Omental fat pad (tissue), 3 donors: ENCODE measurements at regions not wholly inside any gene's neighbourhood (a gene's known extent, or its start where the extent isn't known, plus 50 kb on each side); places are given as distances from the start of the nearest gene placed in this dataset.

Source experiments
- ATAC-seq: fragments of 150-250 bp; one replicate; pipeline ENCODE4 v1.9.1; 2016; ENCODE audit warnings: mild to moderate bottlenecking, moderate library complexity; ENCODE audit not compliant: low FRiP score
- DNase-seq: peaks from one replicate; pipeline ENCODE4 v3.0.0-alpha.2; 2019; ENCODE audit warnings: low spot score
- TF ChIP-seq, protein P1 (sequence below), 3 donors: fragments of 450-650 bp; IDR thresholded peaks; one replicate each; pipeline ENCODE4 v1.5.1; 2016 to 2017; ENCODE audit warnings: antibody characterized with exemption in 3 of 3, mild to moderate bottlenecking in 3 of 3, moderate library complexity in 2 of 3

DNA sequence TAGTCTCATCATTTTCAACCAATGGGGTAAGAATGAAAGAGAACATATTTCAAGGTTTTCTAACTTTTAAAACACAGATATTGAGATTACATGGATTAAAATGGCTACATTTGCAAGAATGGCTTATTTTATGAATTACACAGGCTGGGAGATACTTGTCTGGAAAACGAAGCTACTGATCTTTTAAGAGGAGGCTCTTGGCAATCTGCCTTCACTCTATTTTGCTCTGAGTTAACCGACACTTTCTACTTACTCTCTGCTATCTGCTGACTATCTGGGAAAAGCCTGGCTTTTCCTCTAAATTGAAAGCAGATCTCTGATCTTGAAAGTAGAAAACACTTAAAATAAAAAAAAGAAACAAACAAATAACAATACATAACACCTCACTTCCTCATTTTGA is 325.4 kb upstream of the LINC00305 start:
- ATAC-seq = no peak
- TF ChIP-seq, protein P1, sequence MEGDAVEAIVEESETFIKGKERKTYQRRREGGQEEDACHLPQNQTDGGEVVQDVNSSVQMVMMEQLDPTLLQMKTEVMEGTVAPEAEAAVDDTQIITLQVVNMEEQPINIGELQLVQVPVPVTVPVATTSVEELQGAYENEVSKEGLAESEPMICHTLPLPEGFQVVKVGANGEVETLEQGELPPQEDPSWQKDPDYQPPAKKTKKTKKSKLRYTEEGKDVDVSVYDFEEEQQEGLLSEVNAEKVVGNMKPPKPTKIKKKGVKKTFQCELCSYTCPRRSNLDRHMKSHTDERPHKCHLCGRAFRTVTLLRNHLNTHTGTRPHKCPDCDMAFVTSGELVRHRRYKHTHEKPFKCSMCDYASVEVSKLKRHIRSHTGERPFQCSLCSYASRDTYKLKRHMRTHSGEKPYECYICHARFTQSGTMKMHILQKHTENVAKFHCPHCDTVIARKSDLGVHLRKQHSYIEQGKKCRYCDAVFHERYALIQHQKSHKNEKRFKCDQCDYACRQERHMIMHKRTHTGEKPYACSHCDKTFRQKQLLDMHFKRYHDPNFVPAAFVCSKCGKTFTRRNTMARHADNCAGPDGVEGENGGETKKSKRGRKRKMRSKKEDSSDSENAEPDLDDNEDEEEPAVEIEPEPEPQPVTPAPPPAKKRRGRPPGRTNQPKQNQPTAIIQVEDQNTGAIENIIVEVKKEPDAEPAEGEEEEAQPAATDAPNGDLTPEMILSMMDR (IDR thresholded peaks at IDR 0.05) = no peak
- no peak for DNase-seq

DNA sequence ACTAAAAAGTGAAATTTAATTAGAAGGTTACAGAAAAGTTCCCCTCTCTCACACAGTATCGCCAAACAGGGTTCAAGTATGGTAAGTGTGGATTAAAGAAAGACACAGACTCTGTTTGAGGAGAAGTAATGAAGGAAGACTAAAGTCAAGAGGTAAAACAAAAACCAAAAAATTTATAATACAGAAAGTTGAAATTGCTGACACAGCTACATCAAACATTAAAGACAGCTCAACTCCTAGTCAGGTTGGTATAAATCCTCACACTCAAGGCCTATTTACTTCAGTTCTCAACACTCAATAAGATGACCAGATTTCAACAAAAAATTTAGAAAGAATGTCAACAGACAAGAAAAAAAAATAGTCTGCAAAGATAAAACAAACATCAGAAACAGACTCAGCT is 300.5 kb upstream of the LINC00305 start:
- TF ChIP-seq, protein P1 (IDR thresholded peaks at IDR 0.05) = no peak
- no peak for DNase-seq
- ATAC-seq = no peak

DNA sequence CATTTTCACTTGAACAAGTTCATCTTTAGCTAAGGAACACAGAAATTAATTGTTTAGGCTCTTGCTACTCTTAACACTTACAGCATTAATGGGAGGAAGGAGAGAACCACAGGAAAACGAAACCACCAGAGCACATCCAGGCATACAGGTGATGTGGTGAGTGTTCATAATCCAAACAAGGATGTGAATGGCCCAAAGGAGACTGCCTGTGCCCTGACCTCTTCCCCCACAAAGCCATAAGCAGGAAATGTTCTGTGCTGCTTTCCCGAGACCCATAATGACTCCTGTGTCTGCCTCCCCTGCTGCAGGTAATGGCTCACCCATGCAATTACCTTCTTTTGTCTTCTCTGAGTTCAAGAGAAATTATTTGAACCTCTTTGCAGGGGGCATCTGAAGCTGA is 295.9 kb upstream of the LINC00305 start:
- ATAC-seq (no peak), DNase-seq (no peak)
- TF ChIP-seq, protein P1 (IDR thresholded peaks at IDR 0.05) = no peak

DNA sequence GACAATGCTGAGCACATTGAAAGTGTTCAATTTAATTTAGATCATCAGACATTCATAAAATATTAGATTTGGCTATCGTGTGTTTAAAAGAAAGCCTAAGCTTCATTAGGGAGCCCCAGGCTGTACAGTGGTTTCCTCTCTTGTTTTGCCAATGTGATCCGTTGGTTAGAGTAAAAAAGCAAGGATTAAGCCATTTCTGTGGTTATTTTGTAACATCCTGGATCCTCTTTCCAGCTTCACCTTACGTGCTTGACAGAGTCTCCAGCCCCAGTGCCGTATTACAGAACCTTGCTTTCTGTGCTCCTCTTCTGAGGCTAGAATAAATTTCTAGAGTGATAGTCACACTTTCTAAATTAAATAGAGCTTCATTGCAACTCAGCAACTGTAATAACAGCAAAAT is 289.3 kb upstream of the LINC00305 start:
- ATAC-seq = no peak
- TF ChIP-seq, protein P1 (IDR thresholded peaks at IDR 0.05) = no peak
- DNase-seq = no peak

DNA sequence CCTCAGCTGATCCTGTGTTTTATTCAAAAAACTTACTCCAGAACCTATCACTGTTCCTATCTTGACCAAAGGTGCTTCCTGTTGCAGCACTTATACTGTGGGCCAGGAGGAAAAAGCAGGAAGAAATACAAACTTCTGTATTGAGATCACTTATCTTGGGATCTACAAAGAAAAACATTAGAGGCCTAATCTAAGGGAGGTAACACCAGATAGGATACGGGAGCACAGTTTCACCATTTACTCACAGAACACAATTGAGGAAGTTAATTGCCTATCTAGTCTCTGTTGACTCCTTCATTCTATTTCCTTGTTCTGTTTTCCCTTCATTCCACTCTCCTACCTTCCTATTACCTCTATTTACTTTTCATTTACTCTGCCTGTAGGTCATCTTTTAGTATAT is 287.2 kb upstream of the LINC00305 start:
- ATAC-seq (no peak), DNase-seq (no peak)
- TF ChIP-seq, protein P1 (IDR thresholded peaks at IDR 0.05) = no peak

DNA sequence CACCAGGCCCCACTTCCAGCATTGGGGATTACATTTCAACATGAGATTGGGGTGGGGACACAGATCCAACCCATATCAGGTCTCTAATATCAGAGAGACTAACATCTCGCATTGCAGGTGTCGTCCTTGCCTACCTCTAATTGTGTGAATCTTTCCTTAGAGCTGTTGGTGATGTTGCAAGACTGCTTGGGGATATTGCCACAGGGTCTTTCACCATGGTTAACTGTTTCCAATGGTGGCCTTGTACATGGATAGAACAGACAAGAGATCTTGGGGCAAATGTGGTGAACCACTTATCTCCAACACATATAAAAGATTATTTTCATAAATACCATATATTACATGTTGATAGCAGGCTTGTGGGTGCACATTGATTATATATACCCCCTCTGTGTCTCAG is 270.3 kb upstream of the LINC00305 start:
- TF ChIP-seq, protein P1 (IDR thresholded peaks at IDR 0.05) = no peak
- ATAC-seq (no peak), DNase-seq (no peak)

DNA sequence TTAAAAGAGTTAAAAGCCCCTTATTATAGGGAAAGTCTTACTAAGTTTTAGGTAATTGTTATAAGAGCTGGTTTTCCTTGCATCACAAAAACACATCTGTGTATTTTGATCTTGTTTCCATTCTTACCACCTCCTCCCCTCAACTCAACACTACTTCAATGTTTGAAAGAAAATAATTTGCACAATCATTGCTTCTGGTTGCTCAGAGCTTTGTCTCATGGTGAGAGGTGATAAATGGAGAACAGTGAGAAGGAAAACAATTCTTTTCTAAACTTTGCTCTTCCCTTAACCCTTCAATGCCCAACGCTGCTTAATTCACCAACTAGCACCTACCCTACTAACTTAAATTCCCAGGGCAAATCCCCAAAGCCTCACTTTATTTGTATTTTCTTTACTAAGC is 268.1 kb upstream of the LINC00305 start:
- ATAC-seq (no peak), DNase-seq (no peak)
- TF ChIP-seq, protein P1 (IDR thresholded peaks at IDR 0.05) = no peak
